B cell (primary cell): ENCODE measurements at regions not wholly inside any gene's neighbourhood (a gene's known extent, or its start where the extent isn't known, plus 50 kb on each side); places are given as distances from the start of the nearest gene placed in this dataset.

Source experiments
- ATAC-seq: fragments of 200-7000 bp; cut with Tn5 transposase; one replicate; pipeline ENCODE4 v1.10.0; 2021; ENCODE audit warnings: low read depth, mild to moderate bottlenecking, moderate number of reproducible peaks, moderate library complexity
- CTCF ChIA-PET: fragments of 350-600 bp; sonication (Branson Sonifier 250); formaldehyde crosslinking; loops from one replicate; lab custom pipeline; 2021; ENCODE audit warnings: antibody characterized with exemption, inconsistent platforms; lab: Charles Lee
- POLR2A ChIA-PET: fragments of 350-600 bp; sonication (Branson Sonifier 250); formaldehyde crosslinking; loops from one replicate; lab custom pipeline; 2021; ENCODE audit warnings: antibody characterized with exemption; lab: Charles Lee
- DNase-seq: peaks from one replicate; pipeline ENCODE4 v3.0.0; 2013
- H2AFZ ChIP-seq: 2 replicates; pipeline ENCODE4 v1.6.1; 2012; ENCODE audit warnings: mild to moderate bottlenecking, low read depth, low read length; ENCODE audit not compliant: insufficient read depth, poor library complexity, severe bottlenecking
- H3K27ac ChIP-seq, 2 donors: 1 replicate in 1 of 2; 2 replicates in 1 of 2; pipeline ENCODE4 v1.5.1; 2012 to 2013; ENCODE audit warnings: low read length in 2 of 2, mild to moderate bottlenecking in 2 of 2, moderate library complexity in 1 of 2
- H3K27me3 ChIP-seq, 4 experiments: fragments of 200-600 bp in 1 of 4; sonication (generic) in 1 of 4; replicated peaks in 1 of 4; 1 replicate in 2 of 4; 2 replicates in 2 of 4; pipeline versions ENCODE4 v1.6.1 to v1.7.0; 2013 to 2016; ENCODE audit warnings: low read length in 3 of 4, mild to moderate bottlenecking in 2 of 4, mixed read lengths in 1 of 4, moderate library complexity in 1 of 4; ENCODE audit not compliant: insufficient read depth in 4 of 4, control insufficient read depth in 3 of 4; ENCODE audit errors: control extremely low read depth in 1 of 4
- H3K36me3 ChIP-seq, 2 experiments: replicated peaks in 1 of 2; 1 replicate in 1 of 2; 2 replicates in 1 of 2; pipeline versions ENCODE4 v1.6.1 to v1.7.1; 2013; ENCODE audit warnings: low read length in 1 of 2; ENCODE audit not compliant: insufficient read depth in 2 of 2, control insufficient read depth in 1 of 2; ENCODE audit errors: control extremely low read depth in 1 of 2, extremely low read depth in 1 of 2
- H3K4me1 ChIP-seq, 2 donors: fragments of 200-600 bp in 1 of 2; sonication (generic) in 1 of 2; 1 replicate in 1 of 2; 2 replicates in 1 of 2; pipeline versions ENCODE4 v1.5.1 to v1.6.1; 2013 to 2017; ENCODE audit warnings: low read length in 2 of 2; ENCODE audit not compliant: control insufficient read depth in 2 of 2, insufficient read depth in 2 of 2
- H3K4me2 ChIP-seq: replicated peaks from 2 replicates; pipeline ENCODE3; 2012; ENCODE audit warnings: mild to moderate bottlenecking, low read depth, low read length; ENCODE audit not compliant: poor library complexity, severe bottlenecking
- H3K4me3 ChIP-seq, 5 experiments: fragments of 200-600 bp in 1 of 5; sonication (generic) in 1 of 5; 1 replicate in 3 of 5; 2 replicates in 2 of 5; pipeline versions ENCODE4 v1.5.1 to v1.7.0; 2011 to 2016; ENCODE audit warnings: low read length in 4 of 5, mild to moderate bottlenecking in 4 of 5, low read depth in 2 of 5, control low read depth in 1 of 5, moderate library complexity in 1 of 5; ENCODE audit not compliant: insufficient read depth in 1 of 5; ENCODE audit errors: control extremely low read depth in 1 of 5, extremely low read depth in 1 of 5
- H3K79me2 ChIP-seq: fragments of 200-600 bp; sonication (generic); one replicate; pipeline ENCODE4 v1.6.0; 2016; ENCODE audit warnings: low read length; ENCODE audit not compliant: control insufficient read depth, insufficient read depth
- H3K9ac ChIP-seq: fragments of 200-600 bp; sonication (generic); 2 replicates; pipeline ENCODE4 v1.6.1; 2017; ENCODE audit warnings: mild to moderate bottlenecking, low read length, moderate library complexity
- H3K9me3 ChIP-seq, 3 donors: one replicate each; pipeline versions ENCODE4 v1.6.1 to v1.7.1; 2013; ENCODE audit warnings: low read length in 2 of 3; ENCODE audit not compliant: control insufficient read depth in 2 of 3, insufficient read depth in 1 of 3; ENCODE audit errors: control extremely low read depth in 1 of 3
- H4K20me1 ChIP-seq: 2 replicates; pipeline ENCODE4 v1.6.0; 2012; ENCODE audit warnings: mild to moderate bottlenecking, low read length; ENCODE audit not compliant: insufficient read depth, control insufficient read depth, poor library complexity, severe bottlenecking
- H3K27ac Mint-ChIP-seq: one replicate; pipeline ENCODE4 v1.8.0; 2021; ENCODE audit warnings: mixed read lengths
- H3K27me3 Mint-ChIP-seq: one replicate; pipeline ENCODE4 v1.8.0; 2021; ENCODE audit warnings: mixed read lengths
- H3K4me1 Mint-ChIP-seq: one replicate; pipeline ENCODE4 v1.8.0; 2021; ENCODE audit warnings: mixed read lengths
- H3K4me3 Mint-ChIP-seq: one replicate; pipeline ENCODE4 v1.8.0; 2021; ENCODE audit warnings: mixed read lengths
- H3K9me3 Mint-ChIP-seq: one replicate; pipeline ENCODE4 v1.8.0; 2022; ENCODE audit warnings: mixed read lengths; ENCODE audit not compliant: insufficient read depth
- CTCF ChIP-seq: fragments of 200-600 bp; IDR thresholded peaks from one replicate; pipeline ENCODE4 v1.8.0; 2022; ENCODE audit warnings: antibody characterized with exemption, mild to moderate bottlenecking
- EZH2 ChIP-seq: IDR thresholded peaks from 2 replicates; pipeline ENCODE4 v1.6.1; 2012; ENCODE audit warnings: borderline replicate concordance, low read depth, mild to moderate bottlenecking, moderate library complexity, low read length; ENCODE audit not compliant: insufficient read depth, poor library complexity, severe bottlenecking
- WGBS: methylation state at CpG from one replicate; pipeline ENCODE4 v1.1.5; 2013; ENCODE audit warnings: missing lambda C conversion rate; ENCODE audit not compliant: insufficient coverage; 5-methylcytosine and 5-hydroxymethylcytosine counted together
- intact Hi-C: fragments of 100-400 bp; cut with micrococcal nuclease; formaldehyde crosslinking; loops from one replicate; pipeline ENCODE4 v1.10.0; 2022

GRCh38 chr3:30465454-30465853, 140.9 kb upstream of the TGFBR2 start:
- no peak overlapping the region for H2AFZ ChIP-seq
- no peak overlapping the region for H3K9ac ChIP-seq
- no peak overlapping the region for H3K27ac ChIP-seq
- no peak for DNase-seq
- no peaks in the 10 kb centered on the region for H3K79me2 ChIP-seq
- H3K4me2 ChIP-seq = no peak overlapping the region
- H3K9me3 ChIP-seq = peaks cover 0 to 5% (median 1%) of the 10 kb centered on the region in 3 donors
- WGBS = 100% methylated on average over 2 of the region's 2 CpGs
- no peaks in the 10 kb centered on the region for H3K27me3 Mint-ChIP-seq
- H3K4me1 Mint-ChIP-seq = peaks cover under 1% of the 10 kb centered on the region
- H4K20me1 ChIP-seq = no peaks in the 10 kb centered on the region
- no peak for TF ChIP-seq CTCF
- no peak for TF ChIP-seq EZH2
- CTCF ChIA-PET = no interaction called here
- H3K4me3 ChIP-seq = no peak overlapping the region
- H3K27me3 ChIP-seq = no peaks in the 10 kb centered on the region
- POLR2A ChIA-PET = no interaction called here
- H3K36me3 ChIP-seq = no peaks in the 10 kb centered on the region
- H3K9me3 Mint-ChIP-seq = peaks cover 3% of the 10 kb centered on the region
- intact Hi-C loops = no loop called here
- H3K4me1 ChIP-seq = no peaks in the 10 kb centered on the region
- H3K4me3 Mint-ChIP-seq = no peak overlapping the region
- no peak for ATAC-seq
- H3K27ac Mint-ChIP-seq = no peak overlapping the region

GRCh38 chr3:30467596-30468238, 138.7 kb upstream of the TGFBR2 start:
- Histone ChIP-seq H3K9me3 (peaks cover 0 to 5% (median 1%) of the 10 kb centered on the region in 3 donors), H3K4me1 (no peaks in the 10 kb centered on the region), H3K36me3 (no peaks in the 10 kb centered on the region), H3K4me2 (no peak overlapping the region), H3K27ac (no peak overlapping the region), H3K27me3 (no peaks in the 10 kb centered on the region), H4K20me1 (no peaks in the 10 kb centered on the region), H3K9ac (no peak overlapping the region), H3K4me3 (no peak overlapping the region), H3K79me2 (no peaks in the 10 kb centered on the region), H2AFZ (no peak overlapping the region)
- no CpG with 5 or more reads among the region's 1 CpG for WGBS
- Mint-ChIP-seq H3K27ac (no peak overlapping the region), H3K27me3 (no peaks in the 10 kb centered on the region), H3K9me3 (peaks cover 3% of the 10 kb centered on the region), H3K4me3 (no peak overlapping the region), H3K4me1 (peaks cover 2% of the 10 kb centered on the region)
- ChIA-PET POLR2A (no interaction called here), CTCF (interaction anchor here (0.6 to 1.5 kb wide), 3 partner anchors 10 to 223 kb away, joined by 3 to 4 read pairs (median 3); no protein-coding TSS in a partner anchor)
- intact Hi-C loops = no loop called here
- ATAC-seq (no peak), DNase-seq (no peak)
- no peak for TF ChIP-seq EZH2
- no peak for TF ChIP-seq CTCF
